ENCODE measurements at regions not wholly inside any gene's neighbourhood (a gene's known extent, or its start where the extent isn't known, plus 50 kb on each side); places are given as distances from the start of the nearest gene placed in this dataset.

DNA sequence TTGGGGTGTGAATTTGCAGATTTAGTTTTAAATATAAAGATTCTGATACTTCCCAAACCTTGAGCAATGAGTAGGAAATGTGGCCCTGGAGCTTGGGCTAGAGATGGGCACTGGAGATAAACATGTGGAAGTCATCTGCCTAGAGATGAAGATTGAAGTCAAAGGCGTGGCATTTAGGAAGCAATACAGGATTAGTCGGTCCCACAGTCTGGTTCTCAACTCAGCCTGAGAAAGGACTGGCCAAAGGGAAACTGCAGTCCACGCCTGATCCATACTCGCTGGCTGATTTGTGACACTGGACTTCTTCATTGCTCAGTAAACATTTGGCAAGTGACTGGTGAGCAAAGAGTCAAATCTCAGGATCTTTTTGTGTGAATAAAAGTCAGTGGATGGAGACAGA, 268.2 kb upstream of the ATP2B1 start:
- no peak overlapping the region for H3K4me3 ChIP-seq
- no peak for DNase-seq
- H3K9me3 ChIP-seq = no peaks in the 10 kb centered on the region
- no peak overlapping the region for H3K9ac ChIP-seq (ENCODE audit: low read depth in 2 of 2, low read length in 2 of 2)
- no peaks in the 10 kb centered on the region for H3K27me3 ChIP-seq
- no peaks in the 10 kb centered on the region for H3K4me1 ChIP-seq
- H3K36me3 ChIP-seq = no peaks in the 10 kb centered on the region
- H3K27ac ChIP-seq = no peak overlapping the region
- TF ChIP-seq, protein P1, sequence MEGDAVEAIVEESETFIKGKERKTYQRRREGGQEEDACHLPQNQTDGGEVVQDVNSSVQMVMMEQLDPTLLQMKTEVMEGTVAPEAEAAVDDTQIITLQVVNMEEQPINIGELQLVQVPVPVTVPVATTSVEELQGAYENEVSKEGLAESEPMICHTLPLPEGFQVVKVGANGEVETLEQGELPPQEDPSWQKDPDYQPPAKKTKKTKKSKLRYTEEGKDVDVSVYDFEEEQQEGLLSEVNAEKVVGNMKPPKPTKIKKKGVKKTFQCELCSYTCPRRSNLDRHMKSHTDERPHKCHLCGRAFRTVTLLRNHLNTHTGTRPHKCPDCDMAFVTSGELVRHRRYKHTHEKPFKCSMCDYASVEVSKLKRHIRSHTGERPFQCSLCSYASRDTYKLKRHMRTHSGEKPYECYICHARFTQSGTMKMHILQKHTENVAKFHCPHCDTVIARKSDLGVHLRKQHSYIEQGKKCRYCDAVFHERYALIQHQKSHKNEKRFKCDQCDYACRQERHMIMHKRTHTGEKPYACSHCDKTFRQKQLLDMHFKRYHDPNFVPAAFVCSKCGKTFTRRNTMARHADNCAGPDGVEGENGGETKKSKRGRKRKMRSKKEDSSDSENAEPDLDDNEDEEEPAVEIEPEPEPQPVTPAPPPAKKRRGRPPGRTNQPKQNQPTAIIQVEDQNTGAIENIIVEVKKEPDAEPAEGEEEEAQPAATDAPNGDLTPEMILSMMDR (IDR thresholded peaks at IDR 0.05) = no peak
- intact Hi-C loops (cut with DNase I) = no loop called here

DNA sequence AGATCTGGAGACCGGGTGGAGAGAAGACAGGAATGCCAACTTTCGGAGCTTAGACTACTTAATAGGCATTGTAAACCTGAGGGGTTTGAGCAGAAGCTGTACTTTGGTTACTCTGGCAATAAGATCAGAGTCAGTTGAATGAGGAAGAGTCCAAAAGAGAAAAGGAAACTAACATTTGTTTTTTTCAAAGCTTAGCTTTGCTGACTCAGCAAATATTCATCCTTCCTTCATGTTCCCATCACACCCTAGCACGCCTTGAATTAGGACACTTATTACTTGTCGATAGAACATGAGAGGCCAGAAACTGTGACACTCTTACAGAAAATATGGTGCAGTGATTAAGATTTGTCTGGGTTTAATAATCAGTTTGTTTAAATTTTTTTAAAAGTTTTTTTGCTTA, 266.9 kb upstream of the ATP2B1 start:
- Histone ChIP-seq H3K9me3 (no peaks in the 10 kb centered on the region), H3K9ac (ENCODE audit: low read depth in 2 of 2, low read length in 2 of 2) (no peak overlapping the region), H3K27ac (no peak overlapping the region), H3K4me1 (no peaks in the 10 kb centered on the region), H3K27me3 (no peaks in the 10 kb centered on the region), H3K4me3 (no peak overlapping the region), H3K36me3 (no peaks in the 10 kb centered on the region)
- TF ChIP-seq, protein P1 (IDR thresholded peaks at IDR 0.05) = no peak
- intact Hi-C loops (cut with DNase I) = no loop called here
- DNase-seq = no peak

DNA sequence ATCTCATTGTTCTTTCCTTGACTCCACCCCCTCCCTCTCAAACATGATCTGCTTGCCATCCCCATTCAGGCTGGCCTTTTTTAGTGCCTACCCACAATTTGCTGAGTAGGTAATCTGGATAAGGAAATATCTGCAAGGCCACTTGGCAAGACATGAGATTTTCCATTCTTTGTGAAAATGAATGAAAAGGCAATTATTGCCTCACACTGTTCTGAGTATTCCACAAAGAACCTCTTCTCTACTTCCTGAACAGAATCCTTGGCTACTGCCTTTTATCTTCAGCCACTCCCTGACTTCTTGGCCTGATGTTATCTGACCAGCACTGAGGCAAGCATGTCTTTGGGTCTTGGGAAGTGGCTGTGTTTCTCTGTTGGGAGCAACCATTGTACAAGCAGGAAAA, 263.2 kb upstream of the ATP2B1 start:
- H3K27ac ChIP-seq = no peak overlapping the region
- no peak overlapping the region for H3K9ac ChIP-seq (ENCODE audit: low read depth in 2 of 2, low read length in 2 of 2)
- H3K36me3 ChIP-seq = no peaks in the 10 kb centered on the region
- H3K27me3 ChIP-seq = no peaks in the 10 kb centered on the region
- intact Hi-C loops (cut with DNase I) = no loop called here
- no peak overlapping the region for H3K4me3 ChIP-seq
- H3K9me3 ChIP-seq = no peaks in the 10 kb centered on the region
- no peak for DNase-seq
- TF ChIP-seq, protein P1 (IDR thresholded peaks at IDR 0.05) = no peak
- no peaks in the 10 kb centered on the region for H3K4me1 ChIP-seq

DNA sequence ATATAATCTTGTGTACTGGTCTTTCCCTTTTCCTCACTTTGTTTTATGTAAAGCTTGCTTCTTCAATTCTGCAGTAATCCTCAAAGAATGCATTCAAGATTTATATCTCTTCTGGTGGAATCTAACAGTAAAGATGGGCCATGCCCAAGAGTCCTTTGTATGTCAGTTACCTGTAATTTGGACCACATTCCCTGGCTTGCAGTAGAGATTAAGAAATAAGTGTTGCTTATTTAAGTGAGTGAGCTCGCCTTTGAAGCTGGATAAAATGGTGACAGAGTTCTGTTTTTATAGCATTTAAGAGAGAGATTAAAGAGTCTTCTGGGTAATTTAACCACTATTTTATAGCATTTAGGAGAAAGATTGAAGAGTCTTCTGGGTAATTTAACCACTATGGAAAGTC, 262.1 kb upstream of the ATP2B1 start:
- no peak overlapping the region for H3K4me3 ChIP-seq
- H3K36me3 ChIP-seq = no peaks in the 10 kb centered on the region
- no peak overlapping the region for H3K9ac ChIP-seq (ENCODE audit: low read depth in 2 of 2, low read length in 2 of 2)
- no peaks in the 10 kb centered on the region for H3K4me1 ChIP-seq
- DNase-seq = no peak
- intact Hi-C loops (cut with DNase I) = no loop called here
- TF ChIP-seq, protein P1 (IDR thresholded peaks at IDR 0.05) = no peak
- no peaks in the 10 kb centered on the region for H3K27me3 ChIP-seq
- H3K27ac ChIP-seq = no peak overlapping the region
- H3K9me3 ChIP-seq = no peaks in the 10 kb centered on the region

DNA sequence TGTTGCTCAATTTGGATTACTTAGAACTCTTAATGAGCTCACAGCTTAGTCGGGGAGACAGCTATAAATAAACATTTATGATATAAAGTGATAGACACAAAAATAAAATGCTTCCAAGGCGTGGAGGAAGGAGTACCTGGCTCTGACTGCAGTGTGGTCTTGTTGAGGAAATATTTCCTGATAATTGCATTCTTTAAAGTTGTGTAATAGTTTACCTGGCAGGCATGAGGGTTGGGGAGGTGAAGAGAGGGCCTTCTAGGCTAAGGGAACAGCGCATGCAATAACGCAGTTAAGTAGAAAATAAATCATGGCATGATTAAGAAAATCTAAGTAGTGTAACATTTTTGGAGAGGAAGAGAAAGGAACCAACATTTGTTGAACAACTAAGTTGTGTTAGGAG, 260.5 kb upstream of the ATP2B1 start:
- no peak for DNase-seq
- Histone ChIP-seq H3K27ac (no peak overlapping the region), H3K4me1 (no peaks in the 10 kb centered on the region)

More for the DNA sequence above, 260.5 kb upstream of the ATP2B1 start:
- Histone ChIP-seq H3K9ac (ENCODE audit: low read depth in 2 of 2, low read length in 2 of 2) (no peak overlapping the region), H3K4me3 (no peak overlapping the region), H3K9me3 (no peaks in the 10 kb centered on the region), H3K36me3 (no peaks in the 10 kb centered on the region), H3K27me3 (no peaks in the 10 kb centered on the region)
- intact Hi-C loops (cut with DNase I) = loop anchor here (10.0 kb wide), 1 partner anchor 424 kb away; no protein-coding TSS in a partner anchor
- TF ChIP-seq, protein P1 (IDR thresholded peaks at IDR 0.05) = no peak

Measured in colonic mucosa (tissue), 4 donors.